GM12873 (cell line): ENCODE measurements at regions not wholly inside any gene's neighbourhood (a gene's known extent, or its start where the extent isn't known, plus 50 kb on each side); places are given as distances from the start of the nearest gene placed in this dataset.

Source experiments
- TF ChIP-seq, protein P1 (sequence below): IDR thresholded peaks from 2 replicates; pipeline ENCODE4 v1.5.1; 2012; ENCODE audit warnings: low read depth, mild to moderate bottlenecking, moderate library complexity, low read length, control low read depth; ENCODE audit not compliant: insufficient read depth; ENCODE audit errors: missing control alignments

DNA sequence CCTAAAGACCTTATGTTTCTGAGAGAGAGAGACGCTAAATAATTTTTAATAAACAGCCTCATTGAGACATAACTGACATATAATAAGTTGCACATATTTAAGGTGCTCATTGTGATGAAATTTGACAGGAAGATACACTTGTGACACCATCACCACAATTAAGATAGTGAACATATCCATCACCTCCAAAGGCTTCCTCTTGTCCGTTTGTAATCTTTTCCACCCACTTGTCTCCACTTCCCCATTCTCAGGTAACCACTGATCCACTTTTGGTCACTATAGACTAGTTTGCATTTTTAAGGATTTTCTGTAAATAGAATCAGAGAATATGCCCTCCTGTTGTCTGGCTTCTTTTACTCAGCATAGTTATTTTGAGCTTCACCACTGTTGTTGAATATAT lies 195.1 kb upstream of the WDR11 start:
- TF ChIP-seq, protein P1, sequence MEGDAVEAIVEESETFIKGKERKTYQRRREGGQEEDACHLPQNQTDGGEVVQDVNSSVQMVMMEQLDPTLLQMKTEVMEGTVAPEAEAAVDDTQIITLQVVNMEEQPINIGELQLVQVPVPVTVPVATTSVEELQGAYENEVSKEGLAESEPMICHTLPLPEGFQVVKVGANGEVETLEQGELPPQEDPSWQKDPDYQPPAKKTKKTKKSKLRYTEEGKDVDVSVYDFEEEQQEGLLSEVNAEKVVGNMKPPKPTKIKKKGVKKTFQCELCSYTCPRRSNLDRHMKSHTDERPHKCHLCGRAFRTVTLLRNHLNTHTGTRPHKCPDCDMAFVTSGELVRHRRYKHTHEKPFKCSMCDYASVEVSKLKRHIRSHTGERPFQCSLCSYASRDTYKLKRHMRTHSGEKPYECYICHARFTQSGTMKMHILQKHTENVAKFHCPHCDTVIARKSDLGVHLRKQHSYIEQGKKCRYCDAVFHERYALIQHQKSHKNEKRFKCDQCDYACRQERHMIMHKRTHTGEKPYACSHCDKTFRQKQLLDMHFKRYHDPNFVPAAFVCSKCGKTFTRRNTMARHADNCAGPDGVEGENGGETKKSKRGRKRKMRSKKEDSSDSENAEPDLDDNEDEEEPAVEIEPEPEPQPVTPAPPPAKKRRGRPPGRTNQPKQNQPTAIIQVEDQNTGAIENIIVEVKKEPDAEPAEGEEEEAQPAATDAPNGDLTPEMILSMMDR, result no peak

DNA sequence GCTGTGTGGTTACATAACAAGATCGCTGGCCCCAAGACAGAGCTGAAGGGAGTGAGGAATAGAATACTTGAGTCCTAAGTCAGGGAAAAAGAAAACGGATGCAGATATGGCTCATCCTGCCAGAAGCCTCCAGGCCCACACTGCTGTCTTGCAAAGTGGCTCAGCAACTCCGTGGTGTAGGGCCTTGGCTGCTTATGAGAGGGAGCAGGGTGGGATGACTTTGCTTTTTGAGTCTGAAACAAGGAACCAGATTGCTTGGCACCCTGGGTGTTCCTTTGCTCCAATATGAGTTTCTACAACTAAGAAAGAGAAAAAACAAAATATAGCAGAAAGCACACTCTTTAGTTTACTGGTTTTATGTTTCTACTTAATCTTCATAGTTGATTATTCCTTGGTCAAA lies 193.8 kb upstream of the WDR11 start:
- TF ChIP-seq, protein P1, result no peak

DNA sequence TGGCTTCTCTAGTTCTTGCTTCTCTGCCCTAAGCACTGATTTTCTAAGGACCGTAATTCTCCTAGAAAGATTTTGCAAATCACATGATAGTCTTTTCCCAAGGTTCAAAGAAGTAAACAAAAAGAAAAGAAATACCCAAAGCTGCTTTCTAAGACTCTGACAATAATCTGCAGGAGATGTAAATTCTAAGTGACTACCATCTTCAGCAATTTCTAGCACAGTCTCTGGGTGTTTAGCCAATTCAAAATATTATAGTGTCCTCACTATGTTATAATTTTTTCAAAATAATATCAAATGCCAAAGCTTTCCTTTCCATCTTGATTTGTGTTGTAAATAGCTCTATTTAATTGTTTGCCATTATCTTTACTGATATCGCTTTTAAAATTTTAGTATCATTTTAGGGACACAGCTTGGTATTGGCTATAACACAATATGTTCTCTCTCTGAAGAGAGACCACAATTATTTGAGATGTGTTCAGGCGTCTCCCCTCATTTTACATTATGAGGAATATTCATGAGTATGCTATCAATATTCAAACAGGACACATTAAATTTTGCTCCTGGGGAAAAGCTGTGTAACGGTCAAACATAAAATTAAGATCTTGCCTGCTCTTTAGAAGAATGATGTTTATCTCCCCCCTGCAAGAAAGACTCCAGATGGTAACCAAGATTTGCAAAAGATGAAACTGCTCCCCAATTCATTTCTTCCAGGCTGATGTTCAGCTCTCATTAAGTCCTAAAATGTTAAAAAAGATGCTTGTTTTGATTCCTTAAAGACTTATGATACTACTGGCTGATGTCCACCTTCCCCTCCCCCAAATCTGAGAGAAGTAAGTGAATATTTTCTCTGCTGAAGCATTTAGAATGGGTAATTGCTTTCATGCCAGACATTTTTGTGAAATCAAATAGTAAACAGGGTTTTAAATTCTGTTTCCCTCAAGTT lies 191.9 kb upstream of the WDR11 start:
- TF ChIP-seq, protein P1, result no peak

DNA sequence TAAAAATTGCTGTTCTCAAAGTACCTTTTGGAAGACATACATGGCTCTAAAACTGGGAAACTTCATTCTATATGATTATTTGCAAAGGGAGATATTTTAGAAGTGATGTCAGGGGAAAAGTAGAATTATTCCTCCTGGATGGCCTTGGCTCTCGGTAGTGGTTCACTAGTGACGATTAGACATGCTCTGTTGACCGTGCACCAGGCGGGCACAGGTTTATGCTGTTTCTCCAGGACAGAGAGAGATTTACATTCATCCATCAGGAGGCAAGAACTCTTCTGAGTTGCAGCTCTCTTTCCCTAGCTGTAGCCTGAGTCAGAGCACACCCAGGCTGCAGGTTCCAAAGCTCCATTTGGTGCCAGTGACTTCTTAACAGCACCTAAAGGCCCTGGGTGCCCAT lies 184.9 kb upstream of the WDR11 start:
- TF ChIP-seq, protein P1, result no peak

DNA sequence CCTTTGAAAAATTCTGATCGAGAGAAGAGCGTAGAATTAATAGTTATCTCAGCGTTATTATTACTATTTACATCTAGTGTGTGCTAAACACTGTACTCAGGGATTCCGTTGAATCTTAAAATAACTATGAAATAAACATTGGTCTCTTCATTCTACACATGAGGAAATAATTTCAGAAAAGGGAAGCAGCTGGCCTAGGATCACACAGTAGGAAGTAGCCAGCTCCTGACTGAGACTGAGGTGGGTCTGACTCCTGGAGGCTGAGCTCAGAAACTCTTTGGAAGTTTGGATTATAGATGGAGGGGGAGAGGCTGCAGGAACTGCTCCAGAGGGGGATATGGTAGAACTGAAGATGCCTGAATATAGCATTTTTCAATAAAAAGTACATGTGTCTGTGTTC lies 183.9 kb upstream of the WDR11 start:
- TF ChIP-seq, protein P1, result no peak

DNA sequence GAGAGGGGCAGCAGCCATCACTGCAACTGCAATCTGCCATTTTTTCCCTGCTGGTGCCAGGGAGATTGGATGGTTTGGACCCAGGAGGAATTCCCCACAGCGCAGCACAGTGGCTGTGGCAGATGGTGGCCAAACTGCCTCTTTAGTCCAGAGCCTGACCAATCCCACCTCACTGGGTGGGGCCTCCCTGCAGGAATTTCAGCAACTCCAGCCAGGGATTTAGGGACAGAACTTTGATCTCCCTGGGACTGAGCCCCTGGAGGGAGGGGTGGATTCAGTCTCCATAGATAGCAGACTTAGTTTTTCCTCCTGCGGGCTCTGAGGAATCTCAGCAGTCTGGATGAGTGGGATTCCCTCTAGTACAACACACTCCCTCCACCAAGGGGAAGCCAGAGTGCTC lies 179.7 kb upstream of the WDR11 start:
- TF ChIP-seq, protein P1, result no peak

DNA sequence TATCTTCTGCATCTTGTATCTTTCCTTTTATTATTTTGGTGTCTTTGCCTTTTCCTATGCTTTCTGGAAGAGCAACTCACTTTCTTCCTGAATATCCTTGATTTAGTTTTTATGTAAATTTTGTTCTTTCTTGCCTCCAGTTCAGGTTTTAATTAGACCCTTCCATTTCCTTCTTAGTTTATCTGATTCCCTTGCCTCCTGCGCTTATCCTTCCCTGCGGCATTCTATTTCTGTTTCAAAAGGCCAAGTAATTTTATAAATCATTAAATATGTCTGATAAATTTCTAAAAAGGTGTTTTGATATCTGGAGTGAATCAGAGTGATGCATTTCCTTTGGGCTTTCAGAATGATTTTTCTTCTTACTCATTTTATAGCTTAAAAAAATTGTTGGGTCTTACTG lies 167.7 kb upstream of the WDR11 start:
- TF ChIP-seq, protein P1, result no peak
